ENCODE measurements at regions not wholly inside any gene's neighbourhood (a gene's known extent, or its start where the extent isn't known, plus 50 kb on each side); places are given as distances from the start of the nearest gene placed in this dataset.

GRCh38 chr5:126065061-126065460, 358.1 kb upstream of the GRAMD2B start:
- Mint-ChIP-seq H3K27ac (no peak overlapping the region), H3K9me3 (ENCODE audit: low read depth) (peaks cover 10% of the 10 kb centered on the region), H3K4me1 (ENCODE audit: low read depth) (peaks cover 22% of the 10 kb centered on the region), H3K36me3 (ENCODE audit: insufficient read depth) (peaks cover 4% of the 10 kb centered on the region), H3K27me3 (no peaks in the 10 kb centered on the region), H3K4me3 (ENCODE audit: low read depth) (no peak overlapping the region)
- no peak for TF ChIP-seq CTCF (IDR thresholded peaks at IDR 0.05; ENCODE audit: unreplicated experiment)
- no peak for DNase-seq (ENCODE audit: low spot score, unreplicated experiment)

- H3K4me3 Mint-ChIP-seq (ENCODE audit: low read depth): no peak overlapping the region
- no peaks in the 10 kb centered on the region for H3K27me3 Mint-ChIP-seq
- no peak for TF ChIP-seq CTCF (IDR thresholded peaks at IDR 0.05; ENCODE audit: unreplicated experiment)
- H3K9me3 Mint-ChIP-seq (ENCODE audit: low read depth): peaks cover 16% of the 10 kb centered on the region
- no peak for DNase-seq (ENCODE audit: low spot score, unreplicated experiment)
- H3K27ac Mint-ChIP-seq: no peak overlapping the region
- H3K4me1 Mint-ChIP-seq (ENCODE audit: low read depth): peaks cover 22% of the 10 kb centered on the region
- peaks cover 10% of the 10 kb centered on the region for H3K36me3 Mint-ChIP-seq (ENCODE audit: insufficient read depth)
Observed at GRCh38 chr5:126066836-126067235, 356.4 kb upstream of the GRAMD2B start.

- peaks cover 18% of the 10 kb centered on the region for H3K9me3 Mint-ChIP-seq (ENCODE audit: low read depth)
- H3K36me3 Mint-ChIP-seq (ENCODE audit: insufficient read depth): peaks cover 12% of the 10 kb centered on the region
- no peak overlapping the region for H3K4me3 Mint-ChIP-seq (ENCODE audit: low read depth)
- peak overlapping the region; percentile 83 for H3K27ac Mint-ChIP-seq
- H3K27me3 Mint-ChIP-seq: no peaks in the 10 kb centered on the region
- H3K4me1 Mint-ChIP-seq (ENCODE audit: low read depth): peaks cover 22% of the 10 kb centered on the region
- no peak for DNase-seq (ENCODE audit: low spot score, unreplicated experiment)
- TF ChIP-seq CTCF (IDR thresholded peaks at IDR 0.05; ENCODE audit: unreplicated experiment): no peak
Observed at GRCh38 chr5:126067404-126067803, 355.8 kb upstream of the GRAMD2B start.

GRCh38 chr5:126069329-126069728, 353.9 kb upstream of the GRAMD2B start:
- no peak overlapping the region for H3K4me3 Mint-ChIP-seq (ENCODE audit: low read depth)
- H3K27me3 Mint-ChIP-seq: no peaks in the 10 kb centered on the region
- TF ChIP-seq CTCF (IDR thresholded peaks at IDR 0.05; ENCODE audit: unreplicated experiment): no peak
- H3K4me1 Mint-ChIP-seq (ENCODE audit: low read depth): peaks cover 13% of the 10 kb centered on the region
- H3K36me3 Mint-ChIP-seq (ENCODE audit: insufficient read depth): peaks cover 17% of the 10 kb centered on the region
- no peak for DNase-seq (ENCODE audit: low spot score, unreplicated experiment)
- peaks cover 29% of the 10 kb centered on the region for H3K9me3 Mint-ChIP-seq (ENCODE audit: low read depth)
- H3K27ac Mint-ChIP-seq: peak overlapping the region; percentile 33

GRCh38 chr5:126070481-126070880, 352.7 kb upstream of the GRAMD2B start:
- TF ChIP-seq CTCF (IDR thresholded peaks at IDR 0.05; ENCODE audit: unreplicated experiment): no peak
- Mint-ChIP-seq H3K4me3 (ENCODE audit: low read depth) (no peak overlapping the region), H3K27ac (no peak overlapping the region), H3K9me3 (ENCODE audit: low read depth) (peaks cover 29% of the 10 kb centered on the region), H3K4me1 (ENCODE audit: low read depth) (peaks cover 13% of the 10 kb centered on the region), H3K36me3 (ENCODE audit: insufficient read depth) (peaks cover 15% of the 10 kb centered on the region), H3K27me3 (no peaks in the 10 kb centered on the region)
- no peak for DNase-seq (ENCODE audit: low spot score, unreplicated experiment)
